ENCODE measurements at regions not wholly inside any gene's neighbourhood (a gene's known extent, or its start where the extent isn't known, plus 50 kb on each side); places are given as distances from the start of the nearest gene placed in this dataset.
A peak's percentile ranks its signal among the peaks of the same experiment; 100 is the strongest.

DNA sequence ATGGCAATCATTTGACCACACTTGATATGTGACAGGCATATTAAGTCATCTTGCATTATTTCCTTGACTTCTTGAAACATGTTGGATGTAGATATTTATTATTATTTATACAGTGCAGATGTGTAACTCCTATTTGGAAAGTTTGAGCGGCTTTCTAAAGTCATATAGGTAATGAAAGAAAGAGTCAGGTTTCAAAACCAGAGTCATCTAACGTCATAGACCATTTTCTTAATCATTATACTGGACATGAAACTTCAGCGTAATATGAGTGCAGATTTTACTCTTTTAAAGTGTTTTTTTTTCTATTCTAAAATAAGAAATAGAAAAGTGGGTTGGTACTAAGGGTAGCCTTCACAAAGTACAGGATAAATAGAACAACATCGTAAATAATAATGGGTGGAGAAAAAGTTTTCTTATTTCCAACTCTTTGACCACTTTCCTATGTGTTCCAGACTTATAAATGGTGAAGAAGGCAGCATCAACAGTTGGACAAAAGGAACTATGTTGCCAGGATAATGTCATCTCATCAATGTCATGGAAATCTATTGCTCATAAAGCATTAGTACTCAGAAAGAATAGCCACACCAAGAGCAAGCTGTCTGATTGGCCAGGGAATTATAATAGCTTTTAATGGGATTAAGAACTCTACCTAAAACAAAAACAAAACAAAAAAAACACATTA lies 108.0 kb upstream of the PCDH18 start:
- H3K4me3 ChIP-seq (ENCODE audit: control insufficient read depth, low read depth, low read length): no peak overlapping the region
- TF ChIP-seq, protein P1, sequence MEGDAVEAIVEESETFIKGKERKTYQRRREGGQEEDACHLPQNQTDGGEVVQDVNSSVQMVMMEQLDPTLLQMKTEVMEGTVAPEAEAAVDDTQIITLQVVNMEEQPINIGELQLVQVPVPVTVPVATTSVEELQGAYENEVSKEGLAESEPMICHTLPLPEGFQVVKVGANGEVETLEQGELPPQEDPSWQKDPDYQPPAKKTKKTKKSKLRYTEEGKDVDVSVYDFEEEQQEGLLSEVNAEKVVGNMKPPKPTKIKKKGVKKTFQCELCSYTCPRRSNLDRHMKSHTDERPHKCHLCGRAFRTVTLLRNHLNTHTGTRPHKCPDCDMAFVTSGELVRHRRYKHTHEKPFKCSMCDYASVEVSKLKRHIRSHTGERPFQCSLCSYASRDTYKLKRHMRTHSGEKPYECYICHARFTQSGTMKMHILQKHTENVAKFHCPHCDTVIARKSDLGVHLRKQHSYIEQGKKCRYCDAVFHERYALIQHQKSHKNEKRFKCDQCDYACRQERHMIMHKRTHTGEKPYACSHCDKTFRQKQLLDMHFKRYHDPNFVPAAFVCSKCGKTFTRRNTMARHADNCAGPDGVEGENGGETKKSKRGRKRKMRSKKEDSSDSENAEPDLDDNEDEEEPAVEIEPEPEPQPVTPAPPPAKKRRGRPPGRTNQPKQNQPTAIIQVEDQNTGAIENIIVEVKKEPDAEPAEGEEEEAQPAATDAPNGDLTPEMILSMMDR (conservative IDR thresholded peaks at IDR 0.05; ENCODE audit: control insufficient read depth, insufficient read depth, low read depth, low read length): no peak
- DNase-seq (ENCODE audit: low read depth): no peak

DNA sequence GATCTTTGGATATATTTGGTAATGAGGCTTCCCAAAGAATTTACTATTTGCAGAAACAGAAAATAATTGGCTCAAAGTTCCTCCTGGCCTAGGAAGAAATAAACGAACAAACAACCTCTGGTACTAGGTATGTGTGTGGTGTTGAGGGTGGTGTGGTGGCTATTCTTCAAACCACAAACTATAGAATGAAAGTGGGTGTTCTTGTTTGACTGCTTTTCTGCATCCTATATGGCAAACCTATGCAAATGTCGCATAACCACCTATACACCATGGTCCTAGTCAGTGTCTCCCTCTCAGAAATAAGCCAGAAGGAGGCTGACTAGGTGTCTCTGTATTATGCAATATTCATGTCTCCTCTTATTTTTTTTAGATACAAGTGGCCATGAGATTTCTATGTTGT lies 106.6 kb upstream of the PCDH18 start:
- H3K4me3 ChIP-seq (ENCODE audit: control insufficient read depth, low read depth, low read length): no peak overlapping the region
- TF ChIP-seq, protein P1 (conservative IDR thresholded peaks at IDR 0.05; ENCODE audit: control insufficient read depth, insufficient read depth, low read depth, low read length): no peak
- DNase-seq (ENCODE audit: low read depth): no peak

- TF ChIP-seq, protein P1 (conservative IDR thresholded peaks at IDR 0.05; ENCODE audit: control insufficient read depth, insufficient read depth, low read depth, low read length): no peak
- peak; percentile 48 for DNase-seq (ENCODE audit: low read depth)
- H3K4me3 ChIP-seq (ENCODE audit: control insufficient read depth, low read depth, low read length): no peak overlapping the region
Measured at GRCh38 chr4:137635601-137636000, 103.3 kb upstream of the PCDH18 start.

- H3K4me3 ChIP-seq (ENCODE audit: control insufficient read depth, low read depth, low read length): no peak overlapping the region
- TF ChIP-seq, protein P1 (conservative IDR thresholded peaks at IDR 0.05; ENCODE audit: control insufficient read depth, insufficient read depth, low read depth, low read length): no peak
- peak; percentile 85 for DNase-seq (ENCODE audit: low read depth)
Measured at GRCh38 chr4:137635108-137635507, 102.8 kb upstream of the PCDH18 start.

DNA sequence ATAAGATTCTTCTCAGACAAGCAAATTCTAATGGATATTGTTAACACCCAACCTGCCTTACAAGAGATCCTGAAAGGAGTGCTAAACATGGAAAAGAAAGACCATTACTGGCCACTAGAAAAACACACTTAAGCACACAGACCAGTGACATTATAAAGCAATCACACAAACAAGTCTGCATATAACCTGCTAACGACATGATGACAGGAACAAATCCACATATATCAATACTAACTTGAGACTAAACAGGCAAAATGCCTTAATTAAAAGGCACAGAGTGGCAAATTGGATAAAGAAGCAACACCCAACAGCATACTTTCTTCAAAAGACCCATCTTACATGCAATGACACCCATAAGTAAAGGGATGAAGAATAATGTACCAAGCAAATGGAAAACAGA lies 100.5 kb upstream of the PCDH18 start:
- TF ChIP-seq, protein P1 (conservative IDR thresholded peaks at IDR 0.05; ENCODE audit: control insufficient read depth, insufficient read depth, low read depth, low read length): no peak
- DNase-seq (ENCODE audit: low read depth): no peak
- H3K4me3 ChIP-seq (ENCODE audit: control insufficient read depth, low read depth, low read length): no peak overlapping the region

DNA sequence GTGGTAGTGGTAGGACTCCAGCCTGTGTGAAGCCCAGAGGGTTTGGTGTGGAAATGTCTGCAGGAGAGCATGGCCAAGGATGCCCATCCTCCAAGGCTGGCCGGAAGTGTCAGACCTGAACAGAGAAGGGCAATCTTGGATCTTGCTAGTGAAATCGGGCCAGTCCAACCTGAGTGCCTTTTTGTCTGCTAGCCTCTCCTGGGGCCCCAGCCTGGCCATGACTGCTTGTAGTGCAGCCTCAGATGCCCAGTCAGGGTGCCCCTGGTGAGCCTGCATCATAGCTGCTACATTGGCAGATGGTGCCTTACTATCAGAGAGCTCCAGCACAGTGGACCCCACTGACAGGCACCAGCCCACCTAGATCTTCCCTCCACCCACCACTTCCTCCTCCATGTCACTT lies 99.3 kb upstream of the PCDH18 start:
- TF ChIP-seq, protein P1 (conservative IDR thresholded peaks at IDR 0.05; ENCODE audit: control insufficient read depth, insufficient read depth, low read depth, low read length): no peak
- DNase-seq (ENCODE audit: low read depth): no peak
- no peak overlapping the region for H3K4me3 ChIP-seq (ENCODE audit: control insufficient read depth, low read depth, low read length)

DNA sequence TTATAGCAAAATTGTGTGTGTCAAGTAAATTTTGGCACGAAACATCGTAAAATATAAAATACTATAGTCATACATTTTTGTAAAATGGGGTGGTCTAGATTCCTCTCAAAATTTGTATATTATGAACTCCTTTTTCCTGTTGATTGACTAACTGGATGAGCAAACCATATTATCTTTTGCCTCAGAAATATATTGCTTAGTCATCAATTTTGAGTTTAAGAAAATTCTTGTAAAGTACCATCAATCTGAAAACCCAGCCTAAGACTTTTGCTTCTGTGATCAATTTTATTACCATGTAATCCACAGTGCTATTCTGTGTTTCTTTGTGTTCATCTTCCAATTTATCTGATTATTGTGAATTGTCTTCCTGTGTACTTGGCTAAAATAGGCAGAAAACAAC lies 98.0 kb upstream of the PCDH18 start:
- TF ChIP-seq, protein P1 (conservative IDR thresholded peaks at IDR 0.05; ENCODE audit: control insufficient read depth, insufficient read depth, low read depth, low read length): no peak
- no peak overlapping the region for H3K4me3 ChIP-seq (ENCODE audit: control insufficient read depth, low read depth, low read length)
- DNase-seq (ENCODE audit: low read depth): no peak

Data from fibroblast of mammary gland (primary cell).